GM19395 (cell line): ENCODE measurements at regions not wholly inside any gene's neighbourhood (a gene's known extent, or its start where the extent isn't known, plus 50 kb on each side); places are given as distances from the start of the nearest gene placed in this dataset.
A peak's percentile ranks its signal among the peaks of the same experiment; 100 is the strongest.
"Not testable (repeated sequence)": the region's sequence is repeated elsewhere in the genome, so short reads cannot be mapped to it uniquely, and the experiment has no call there.

ENCODE experiments used
- ATAC-seq: cut with Tn5 transposase; IDR thresholded peaks from one replicate; pipeline ENCODE4 v1.9.1; 2021; ENCODE audit warnings: mild to moderate bottlenecking, moderate library complexity; ENCODE audit not compliant: unreplicated experiment

DNA sequence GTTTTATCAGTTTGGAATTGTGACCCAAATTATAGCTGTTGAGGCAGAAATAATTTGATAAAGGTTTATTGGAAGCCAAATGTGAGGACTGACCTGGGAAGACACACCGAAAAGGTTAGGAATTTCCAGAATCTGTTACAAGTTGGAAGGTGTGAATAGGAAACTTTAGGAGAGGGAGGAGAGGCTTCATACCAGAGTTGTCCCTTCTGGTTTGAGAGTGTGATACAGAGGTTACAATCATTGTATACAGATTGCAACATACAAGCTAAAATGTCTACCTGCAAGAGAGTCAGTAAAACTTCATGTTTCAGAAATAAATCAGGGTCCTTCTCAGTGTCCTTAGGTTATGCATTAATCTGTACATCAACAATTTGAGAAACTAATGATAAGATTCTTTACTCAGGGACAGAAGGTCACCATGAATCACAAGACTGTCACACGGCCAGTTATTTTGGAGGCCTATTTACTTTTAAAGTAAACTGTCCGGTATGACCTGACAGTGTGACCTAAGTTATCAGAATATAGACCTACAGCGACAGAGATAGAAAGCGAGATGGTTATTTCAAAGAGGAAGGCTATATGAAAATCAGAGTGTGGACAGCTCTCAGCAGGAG is 204.9 kb upstream of the CTNND2 start:
- ATAC-seq = no peak

DNA sequence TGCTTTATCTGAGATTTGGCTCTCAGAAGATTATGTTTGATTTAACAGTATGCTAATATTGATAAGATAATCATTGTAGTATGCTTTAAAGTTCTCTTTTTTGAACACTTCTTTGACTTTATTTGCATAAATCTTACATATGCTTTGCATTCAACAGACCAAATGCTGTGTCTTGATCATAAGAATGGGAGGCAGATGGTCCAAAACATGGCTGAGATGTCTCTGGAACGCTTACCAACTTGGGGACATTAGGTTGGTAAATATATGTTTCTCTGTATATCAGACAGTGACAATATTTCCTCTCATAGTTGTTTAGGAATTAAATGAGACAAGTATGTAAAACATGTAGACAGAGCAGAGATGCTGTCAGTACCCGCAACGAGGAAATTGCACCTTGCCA is 197.9 kb upstream of the CTNND2 start:
- no peak for ATAC-seq

DNA sequence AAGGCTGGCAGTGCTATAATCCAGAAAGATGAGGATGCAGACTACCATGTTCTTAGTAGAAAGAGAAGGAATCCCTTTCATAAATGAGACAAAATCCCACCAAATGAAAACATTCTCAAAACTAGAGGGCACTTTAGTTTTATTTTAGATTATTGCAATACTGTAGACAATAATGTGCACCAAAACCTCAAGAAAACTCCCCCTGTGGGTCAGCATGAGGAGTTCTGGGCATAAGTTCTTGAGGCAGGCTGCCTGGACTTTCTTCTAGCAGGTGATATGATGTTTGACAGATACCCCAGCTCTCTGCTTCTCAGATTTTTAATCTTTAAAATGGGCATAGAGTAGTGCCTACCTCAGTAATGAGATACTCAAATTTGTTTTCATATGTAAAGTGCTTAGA is 196.3 kb upstream of the CTNND2 start:
- no peak for ATAC-seq

DNA sequence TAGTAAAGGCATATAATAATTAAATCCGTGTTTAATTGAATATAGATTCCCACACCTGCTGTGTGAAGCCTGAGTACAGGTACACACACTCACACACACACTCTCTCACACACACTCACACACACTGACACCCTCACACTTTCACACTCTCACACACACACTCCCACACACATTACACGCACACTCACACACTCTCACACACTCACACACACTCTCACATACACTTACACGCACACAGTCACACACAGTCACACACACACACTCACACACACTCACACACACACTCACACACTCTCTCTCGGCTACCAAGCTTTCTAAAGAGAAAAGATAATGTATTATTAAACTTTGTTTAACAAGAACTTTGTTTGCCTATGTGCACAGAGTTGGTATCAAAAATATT is 195.1 kb upstream of the CTNND2 start:
- ATAC-seq = no peak

DNA sequence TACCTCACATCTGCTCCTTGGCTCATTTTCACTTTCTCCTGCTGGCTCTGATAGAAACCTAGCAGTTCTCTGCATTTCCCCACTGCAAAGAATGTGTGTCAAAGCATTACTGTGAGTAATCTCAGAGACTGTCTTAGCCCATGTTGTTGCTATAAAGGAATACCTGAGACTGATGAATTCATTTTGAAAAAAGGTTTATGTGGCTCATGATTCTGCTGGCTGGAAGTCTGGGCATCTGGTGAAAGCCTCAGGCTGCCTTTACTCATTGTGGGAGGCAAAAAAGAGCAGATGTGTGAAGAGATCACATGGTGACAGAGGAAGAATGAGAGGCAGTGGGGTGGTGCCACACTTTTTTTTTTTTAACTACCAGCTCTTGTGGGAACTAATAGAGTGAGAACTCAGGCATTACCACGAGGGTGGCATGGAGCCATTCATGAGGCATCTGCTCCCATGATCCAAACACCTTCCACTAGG is 191.6 kb upstream of the CTNND2 start:
- no peak for ATAC-seq

DNA sequence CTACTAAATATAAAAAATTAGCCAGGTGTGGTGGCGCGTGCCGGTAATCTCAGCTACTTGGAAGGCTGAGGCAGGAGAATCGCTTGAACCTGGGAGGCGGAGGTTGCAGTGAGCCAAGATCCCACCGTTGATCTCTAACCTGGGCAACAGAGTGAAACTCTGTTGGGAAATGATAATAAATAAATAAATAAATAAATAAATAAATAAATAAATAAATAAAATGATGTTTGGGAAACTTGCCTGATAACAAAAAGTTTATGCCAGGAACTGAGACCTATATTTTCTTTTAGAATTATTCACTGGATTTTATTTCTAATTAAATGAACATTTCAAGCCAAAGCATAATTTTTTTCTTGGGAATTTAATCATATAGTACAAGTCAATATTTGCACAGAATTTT is 189.3 kb upstream of the CTNND2 start:
- ATAC-seq = no peak

DNA sequence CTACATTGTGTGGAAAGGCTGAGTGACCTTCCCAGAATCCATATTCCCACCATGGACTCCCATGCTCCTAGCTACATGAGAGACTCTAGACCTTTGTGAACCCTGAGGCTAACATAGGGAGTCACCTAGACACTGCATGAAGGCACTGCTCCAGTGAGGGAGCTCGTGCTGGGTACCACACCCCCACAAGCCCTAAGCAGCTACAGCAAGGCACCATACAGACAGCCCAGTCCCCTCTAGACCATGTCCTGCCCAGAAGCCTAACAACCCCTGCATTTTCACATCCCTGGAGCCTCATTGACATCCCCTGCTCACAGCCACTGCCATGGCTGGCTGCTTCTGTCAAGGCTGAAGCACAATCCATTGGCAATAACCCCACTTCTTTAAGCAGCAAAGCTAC is 176.5 kb upstream of the CTNND2 start:
- no peak for ATAC-seq

DNA sequence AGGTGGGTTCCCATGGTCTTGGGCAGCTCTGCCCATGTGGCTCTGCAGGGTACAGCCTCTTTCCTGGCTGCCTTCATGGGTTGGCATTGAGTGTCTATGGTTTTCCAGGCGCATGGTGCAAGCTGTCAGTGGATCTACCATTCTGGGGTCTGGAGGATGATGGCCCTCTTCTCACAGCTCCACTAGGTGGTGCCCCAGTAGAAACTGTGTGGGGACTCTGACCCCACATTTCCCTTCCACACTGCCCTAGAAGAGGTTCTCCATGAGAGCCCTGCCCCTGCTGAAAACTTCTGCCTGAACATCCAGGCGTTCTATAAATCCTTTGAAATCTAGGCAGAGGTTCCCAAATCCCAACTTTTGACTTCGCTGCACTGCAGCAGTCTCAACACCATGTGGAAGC is 174.0 kb upstream of the CTNND2 start:
- ATAC-seq = not testable (repeated sequence)

DNA sequence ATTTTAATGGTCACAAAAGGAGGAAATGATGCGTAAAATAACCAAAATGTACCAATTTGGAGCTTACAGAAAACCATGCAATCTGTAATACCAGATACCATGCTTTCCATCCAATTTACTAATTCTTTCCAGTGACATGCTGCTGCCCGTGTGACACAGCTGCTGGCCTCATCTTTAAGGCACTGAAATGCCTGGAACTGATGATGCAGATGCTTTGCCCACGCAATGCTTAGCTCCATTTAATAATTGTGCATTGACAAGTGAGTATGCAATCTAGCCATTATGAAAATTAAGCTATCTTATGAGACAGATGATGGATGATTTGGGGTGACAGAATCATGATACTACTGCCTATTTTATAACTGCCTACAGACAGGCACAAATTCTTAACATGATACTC is 169.2 kb upstream of the CTNND2 start:
- ATAC-seq = no peak

DNA sequence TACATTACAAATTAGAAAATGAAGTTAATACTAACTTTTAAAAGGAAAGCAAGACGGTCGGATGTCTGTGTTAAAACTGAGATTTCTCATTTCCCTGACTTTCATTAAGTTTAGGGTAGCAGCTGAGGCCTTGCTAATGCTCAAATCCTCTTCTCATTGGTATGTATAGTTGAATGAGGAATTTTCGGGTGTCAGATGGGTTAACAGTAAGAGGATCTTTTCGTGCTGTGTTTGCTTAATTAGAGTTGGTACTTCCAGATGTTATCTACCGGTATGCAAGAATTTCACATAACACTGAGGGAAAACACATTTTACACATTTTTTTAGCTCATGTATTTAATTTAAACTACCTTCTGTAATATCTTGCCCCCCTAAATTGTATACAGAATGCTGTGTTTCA is 168.2 kb upstream of the CTNND2 start:
- no peak for ATAC-seq

DNA sequence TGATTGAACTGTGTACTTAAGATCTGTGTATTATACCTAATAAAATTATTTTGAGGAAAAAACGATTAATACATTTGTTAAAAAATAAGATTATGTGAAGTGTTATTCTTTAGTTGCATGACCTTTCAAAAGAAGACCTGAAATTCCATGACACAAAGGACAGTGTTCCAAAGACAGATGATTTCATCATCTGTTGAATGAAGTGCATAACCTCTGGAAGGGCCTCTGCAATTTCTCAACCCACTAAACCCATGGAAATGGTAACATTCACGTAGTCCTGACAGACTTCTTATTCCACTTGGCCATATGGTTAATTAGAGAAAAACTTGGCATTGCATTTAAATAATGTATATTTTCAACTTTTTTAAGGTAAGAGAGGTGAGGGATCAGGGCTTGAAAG is 167.2 kb upstream of the CTNND2 start:
- no peak for ATAC-seq

DNA sequence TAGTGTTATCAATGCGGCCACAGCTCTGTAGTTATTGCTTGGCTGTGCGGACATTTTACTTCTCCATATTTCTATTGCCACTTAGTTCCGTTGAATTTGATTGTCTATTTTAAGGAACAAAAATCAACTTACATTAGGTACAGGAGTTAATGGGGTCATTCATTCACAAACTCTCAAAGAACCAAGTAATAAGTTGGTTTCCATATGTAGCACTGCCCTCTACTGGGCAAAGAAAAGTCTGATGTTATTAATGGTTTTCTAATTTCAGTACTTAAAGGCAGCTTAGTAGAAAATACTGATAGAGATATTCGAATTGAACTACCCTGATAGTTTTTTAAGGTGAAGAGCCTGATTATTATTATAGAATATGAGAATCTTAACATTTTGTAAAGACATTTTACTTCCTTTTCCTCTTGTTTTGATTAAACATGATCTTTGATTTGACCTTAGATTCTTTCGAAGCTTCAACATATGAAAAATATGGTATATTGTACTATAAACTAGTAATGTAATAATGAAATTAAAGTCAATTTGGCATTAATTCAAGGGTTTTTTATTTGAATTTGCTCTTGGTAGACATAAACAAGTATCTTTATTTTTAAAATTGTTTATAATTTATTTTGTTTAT is 119.5 kb upstream of the CTNND2 start:
- peak; percentile 80 for ATAC-seq

DNA sequence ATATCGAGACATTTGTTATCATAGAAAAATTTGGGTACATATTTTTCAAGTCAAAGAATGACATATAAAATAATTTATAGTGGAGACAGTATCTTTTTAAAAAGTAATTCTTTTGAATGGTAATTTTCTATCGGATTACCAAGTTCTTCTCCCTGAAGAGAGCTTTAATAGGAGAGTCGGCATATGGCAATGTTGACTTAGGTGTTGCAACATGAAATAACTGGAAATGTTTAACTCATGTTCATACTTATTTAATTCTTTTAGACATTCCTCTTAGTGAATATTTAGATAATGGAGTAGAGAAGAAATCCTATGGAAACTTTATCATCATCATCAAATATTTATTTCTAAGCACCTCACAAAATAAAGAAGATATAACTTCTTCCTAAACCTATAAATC is 118.2 kb upstream of the CTNND2 start:
- no peak for ATAC-seq

DNA sequence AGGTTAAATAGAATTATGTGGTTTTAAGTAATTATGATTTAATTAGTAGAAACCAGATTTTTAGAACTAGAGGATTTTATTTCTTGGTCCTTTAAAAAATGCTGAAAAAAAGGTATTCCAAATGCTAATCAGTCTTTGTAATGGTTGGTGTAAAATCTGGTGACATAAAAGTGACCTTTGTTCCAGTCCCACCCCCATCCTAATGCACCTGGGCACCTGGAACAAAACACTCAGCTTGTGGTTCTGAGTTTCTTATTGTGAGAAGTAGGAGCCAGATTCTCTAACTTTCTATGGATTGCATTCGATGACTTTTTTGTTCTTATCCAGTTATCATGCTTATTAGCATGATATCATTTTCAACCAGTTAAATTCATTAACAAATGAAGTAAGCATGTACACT is 115.1 kb upstream of the CTNND2 start:
- ATAC-seq = no peak

DNA sequence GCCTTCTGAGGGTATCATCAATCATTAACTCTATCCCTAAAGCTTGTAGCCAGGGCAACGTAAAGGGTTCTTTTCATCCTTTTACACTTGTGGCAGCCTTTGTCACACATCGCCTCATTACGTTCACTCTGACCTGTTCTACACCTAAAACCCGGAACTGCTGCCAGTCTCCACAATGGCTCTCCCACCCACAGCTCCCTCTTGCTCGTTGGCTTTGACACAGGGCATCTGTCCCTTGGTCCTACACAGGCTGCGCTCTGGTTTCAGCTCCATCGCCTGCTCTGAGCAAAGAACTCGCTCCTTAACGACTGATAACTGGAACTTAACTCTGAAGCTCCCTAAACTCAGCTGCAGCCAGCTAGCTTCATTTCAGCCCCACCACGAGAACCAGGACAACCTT is 112.8 kb upstream of the CTNND2 start:
- no peak for ATAC-seq

DNA sequence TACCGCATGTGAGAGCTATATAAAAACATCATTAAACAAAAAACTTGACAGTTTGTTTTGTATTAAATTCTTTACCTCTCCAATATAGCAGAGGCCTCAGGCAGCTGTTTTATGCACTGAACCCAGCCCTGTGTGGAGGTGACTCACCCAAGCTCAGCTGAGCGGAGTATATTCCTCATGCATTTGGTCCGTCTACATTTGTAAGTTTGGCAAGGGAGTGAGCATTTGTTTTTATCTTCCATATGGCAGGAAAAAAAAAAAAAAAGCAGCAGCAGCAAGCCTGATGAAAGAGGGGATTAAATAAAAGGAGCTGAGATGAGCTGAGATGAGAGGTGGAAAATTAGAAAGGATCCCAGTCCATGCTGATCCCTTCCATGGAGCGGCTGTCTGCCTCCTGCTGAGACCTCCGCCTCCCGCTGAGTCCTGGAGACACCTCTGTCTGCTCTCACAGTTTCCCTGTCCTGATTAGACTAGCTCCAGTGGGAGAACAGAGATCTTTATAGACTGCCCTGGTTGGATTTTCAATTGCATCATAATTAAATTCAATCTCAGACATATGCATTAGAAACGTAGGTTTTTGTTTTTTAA is 112.0 kb upstream of the CTNND2 start:
- ATAC-seq = no peak

DNA sequence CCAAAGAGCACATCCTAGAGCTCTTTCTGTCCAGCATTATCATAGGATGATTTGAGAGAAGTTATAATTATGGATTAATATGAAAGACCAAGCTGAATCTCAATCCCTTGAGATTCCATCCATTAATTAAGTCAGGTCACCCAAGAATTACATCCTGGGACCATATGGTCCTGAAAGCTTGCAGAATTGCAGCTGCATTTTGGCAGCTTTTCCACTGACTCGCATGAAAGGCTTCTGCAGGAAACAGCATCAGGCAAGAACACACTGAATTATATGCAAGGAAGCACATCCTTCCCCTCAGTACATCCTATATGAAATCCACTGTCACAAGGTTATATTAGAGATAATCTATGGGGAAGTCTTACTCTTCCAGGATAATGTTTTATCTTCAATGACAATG is 109.1 kb upstream of the CTNND2 start:
- ATAC-seq = no peak

DNA sequence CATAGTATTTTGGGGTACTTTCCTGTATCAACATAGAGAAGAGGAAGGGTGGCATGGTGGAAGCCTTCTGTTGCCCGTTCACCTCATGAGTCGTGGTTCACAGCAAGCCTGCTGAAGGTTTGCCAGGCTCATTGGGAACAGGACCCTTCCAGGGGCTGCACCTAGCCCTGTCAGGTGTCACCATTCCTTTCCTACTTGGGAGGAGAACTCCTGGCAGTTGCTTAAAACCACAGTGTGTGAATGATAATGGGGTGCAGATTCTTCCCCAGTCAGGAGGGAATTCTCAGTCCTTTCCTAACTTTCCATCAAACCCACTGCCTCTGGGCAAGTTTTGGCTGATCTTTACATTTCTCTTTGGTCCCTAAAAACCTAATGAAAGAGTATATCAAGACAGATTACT is 99.4 kb upstream of the CTNND2 start:
- no peak for ATAC-seq

DNA sequence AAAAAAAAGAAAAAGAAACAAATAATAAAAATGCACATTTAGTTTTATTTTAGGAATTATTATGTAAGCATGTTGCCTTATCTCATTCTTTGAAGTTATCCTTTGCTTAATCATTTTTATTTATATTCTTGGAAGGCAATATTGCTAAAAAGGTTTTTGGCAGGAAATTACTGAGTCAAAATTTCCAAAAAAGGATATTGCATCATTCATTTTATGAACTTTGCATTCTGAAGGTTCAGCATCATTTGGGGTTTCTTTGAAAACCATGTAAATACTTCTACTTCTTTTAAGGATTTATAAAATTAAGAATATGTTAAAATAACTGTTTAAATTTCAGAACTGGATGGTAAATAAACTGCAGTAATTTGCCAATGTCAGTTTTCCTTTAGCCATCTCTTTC is 94.2 kb upstream of the CTNND2 start:
- ATAC-seq = no peak

DNA sequence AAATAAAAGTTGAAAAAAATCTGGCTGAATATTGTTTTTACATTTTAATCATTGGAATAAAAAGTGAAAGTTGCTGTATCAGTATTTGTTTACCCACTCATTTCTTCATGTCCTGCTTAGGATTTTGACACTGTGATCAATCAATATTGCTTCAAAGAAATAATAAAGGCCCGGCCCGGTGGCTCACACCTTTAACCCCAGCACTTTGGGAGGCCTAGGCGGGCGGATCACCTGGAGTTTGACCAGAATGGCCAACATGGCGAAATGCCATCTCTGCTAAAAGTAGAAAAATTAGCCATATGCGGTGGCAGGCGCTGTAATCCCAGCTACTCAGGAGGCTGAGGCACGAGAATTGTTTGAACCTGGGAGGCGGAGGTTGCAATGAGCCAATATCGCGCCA is 93.7 kb upstream of the CTNND2 start:
- no peak for ATAC-seq

DNA sequence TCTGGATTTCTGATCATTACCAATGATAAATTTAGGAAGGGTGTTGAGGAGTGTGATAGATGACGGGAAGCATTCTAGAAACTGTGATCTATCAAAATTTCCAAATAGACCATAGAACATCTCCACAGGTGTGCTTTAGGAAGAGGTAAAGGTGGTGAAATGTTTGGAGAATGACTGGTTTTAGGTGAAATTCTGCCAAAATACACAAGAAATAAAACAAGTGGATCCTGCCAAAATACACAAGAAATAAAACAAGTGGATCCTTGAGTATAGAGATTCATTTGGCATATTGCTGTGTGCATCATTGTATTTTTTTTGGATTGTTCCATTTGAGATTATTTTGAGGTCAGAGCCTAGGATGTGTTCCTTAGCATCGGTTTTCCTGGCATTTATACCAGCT is 88.3 kb upstream of the CTNND2 start:
- no peak for ATAC-seq

DNA sequence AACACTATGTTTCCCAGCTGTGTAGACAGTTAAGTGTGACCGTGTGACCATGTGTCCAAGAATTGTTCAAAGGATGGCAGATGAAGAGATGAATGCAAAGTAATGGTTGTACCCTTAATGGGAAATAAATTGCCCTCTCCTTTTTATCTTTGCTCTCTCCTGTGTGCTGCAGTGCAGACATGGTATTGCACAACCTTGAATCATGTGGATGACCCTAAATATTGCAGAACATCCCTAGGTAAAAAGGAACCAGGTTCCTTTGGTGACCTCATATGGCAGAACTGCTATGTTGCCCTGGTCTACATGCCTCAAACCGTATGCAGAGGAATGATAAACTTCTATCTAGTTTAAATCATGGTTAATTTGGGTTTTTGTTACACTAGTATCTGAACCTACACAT is 81.7 kb upstream of the CTNND2 start:
- no peak for ATAC-seq

DNA sequence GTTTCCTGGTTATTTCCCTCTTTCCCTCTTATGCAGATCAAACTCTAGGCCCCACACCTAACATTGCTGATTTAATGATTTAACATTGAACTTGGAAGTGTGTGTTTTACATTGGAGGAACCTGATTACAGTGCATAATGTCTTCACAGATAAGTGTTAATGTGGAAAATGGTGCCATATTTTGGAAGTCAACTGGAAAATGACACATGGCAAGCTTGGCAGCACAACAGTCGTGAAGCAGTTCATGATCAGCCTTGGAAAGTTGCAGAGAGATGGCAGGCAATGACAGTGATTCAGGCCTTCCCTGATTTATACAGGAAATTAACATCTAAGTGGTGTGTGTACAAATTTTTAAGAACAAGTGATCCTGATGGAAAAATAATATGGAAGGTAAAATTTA is 80.0 kb upstream of the CTNND2 start:
- no peak for ATAC-seq
